SK-N-SH (cell line): ENCODE measurements at regions not wholly inside any gene's neighbourhood (a gene's known extent, or its start where the extent isn't known, plus 50 kb on each side); places are given as distances from the start of the nearest gene placed in this dataset.

Experiments used
- CTCF ChIA-PET: fragments of 300-600, 350-600 bp; formaldehyde crosslinking; extraction: SDS; loops from one replicate; lab custom pipeline; 2021; lab: Yijun Ruan, JAX
- POLR2A ChIA-PET: fragments of 350-600 bp; sonication (Branson Sonifier 250); formaldehyde crosslinking; extraction: SDS; loops from one replicate; lab custom pipeline; 2020; ENCODE audit warnings: antibody characterized with exemption, inconsistent platforms; lab: Yijun Ruan, JAX
- DNase-seq: peaks from one replicate; pipeline ENCODE4 v3.0.0; 2012
- H2AFZ ChIP-seq: fragments of 200-600 bp; sonication (generic); 2 replicates; pipeline ENCODE4 v1.8.1; 2016; ENCODE audit warnings: antibody characterized with exemption, mild to moderate bottlenecking, low read depth
- H3F3A ChIP-seq: fragments of 200-600 bp; sonication (generic); replicated peaks from 2 replicates; pipeline ENCODE3; 2016; ENCODE audit warnings: antibody characterized with exemption, mild to moderate bottlenecking; ENCODE audit not compliant: insufficient read depth
- H3K27ac ChIP-seq, 2 experiments: fragments of 200-500 bp in 1 of 2; fragments of 200-600 bp in 1 of 2; sonication (Bioruptor generic) in 1 of 2; sonication (generic), shearing (Covaris generic) in 1 of 2; 2 replicates each; pipeline versions ENCODE4 v1.5.1 to v1.6.1; 2014 to 2016; ENCODE audit warnings: low read depth in 2 of 2, inconsistent platforms in 1 of 2, low read length in 1 of 2, mild to moderate bottlenecking in 1 of 2, mixed read lengths in 1 of 2
- H3K27me3 ChIP-seq: fragments of 200-600 bp; sonication (generic), shearing (Covaris generic); 2 replicates; pipeline ENCODE4 v1.6.1; 2016; ENCODE audit warnings: mixed run types; ENCODE audit not compliant: insufficient read depth
- H3K36me3 ChIP-seq, 2 experiments: fragments of 200-500 bp in 1 of 2; fragments of 200-600 bp in 1 of 2; sonication (Bioruptor generic) in 1 of 2; sonication (generic) in 1 of 2; replicated peaks in 1 of 2; 2 replicates each; pipeline versions ENCODE3 to v1.5.1; 2014 to 2016; ENCODE audit warnings: low read length in 1 of 2, mild to moderate bottlenecking in 1 of 2; ENCODE audit not compliant: insufficient read depth in 2 of 2, control insufficient read depth in 1 of 2
- H3K4me1 ChIP-seq, 2 experiments: fragments of 200-500 bp in 1 of 2; fragments of 200-600 bp in 1 of 2; sonication (Bioruptor generic) in 1 of 2; sonication (generic), shearing (Covaris generic) in 1 of 2; 2 replicates each; pipeline versions ENCODE4 v1.5.1 to v1.6.1; 2014 to 2016; ENCODE audit warnings: low read depth in 1 of 2, low read length in 1 of 2, mixed run types in 1 of 2; ENCODE audit not compliant: insufficient read depth in 2 of 2, control insufficient read depth in 1 of 2
- H3K4me2 ChIP-seq: fragments of 200-600 bp; sonication (generic), shearing (Covaris generic); 2 replicates; pipeline ENCODE4 v1.6.1; 2017; ENCODE audit warnings: mixed run types
- H3K4me3 ChIP-seq, 2 experiments: fragments of 200-500 bp in 1 of 2; fragments of 200-600 bp in 1 of 2; sonication (Bioruptor generic) in 1 of 2; sonication (generic), shearing (Covaris generic) in 1 of 2; 2 replicates each; pipeline versions ENCODE4 v1.5.1 to v1.8.1; 2014 to 2016; ENCODE audit warnings: low read depth in 2 of 2, inconsistent platforms in 1 of 2, low read length in 1 of 2, mild to moderate bottlenecking in 1 of 2, mixed read lengths in 1 of 2, moderate library complexity in 1 of 2
- H3K79me2 ChIP-seq: fragments of 200-600 bp; sonication (generic); 2 replicates; pipeline ENCODE4 v1.8.1; 2017; ENCODE audit warnings: mild to moderate bottlenecking; ENCODE audit not compliant: insufficient read depth
- H3K9ac ChIP-seq: fragments of 200-600 bp; sonication (generic); 2 replicates; pipeline ENCODE4 v1.6.1; 2017; ENCODE audit warnings: mixed run types
- H3K9me2 ChIP-seq: fragments of 200-600 bp; sonication (generic); 2 replicates; pipeline ENCODE4 v1.6.1; 2017; ENCODE audit warnings: mixed run types
- H3K9me3 ChIP-seq: fragments of 200-600 bp; sonication (generic); 2 replicates; pipeline ENCODE4 v1.6.1; 2017; ENCODE audit warnings: mixed run types, mild to moderate bottlenecking, moderate library complexity
- H4K20me1 ChIP-seq: fragments of 200-600 bp; sonication (generic); 2 replicates; pipeline ENCODE4 v1.6.1; 2017; ENCODE audit warnings: mild to moderate bottlenecking, mixed run types; ENCODE audit not compliant: insufficient read depth
- CHD2 ChIP-seq: fragments of 150-350 bp; IDR thresholded peaks from 2 replicates; pipeline ENCODE4 v1.6.1; 2018; ENCODE audit warnings: low read length; ENCODE audit not compliant: partially characterized antibody
- CTCF ChIP-seq: fragments of 200-600 bp; sonication (generic); IDR thresholded peaks from 2 replicates; pipeline ENCODE4 v1.6.1; 2017; ENCODE audit warnings: antibody characterized with exemption, mild to moderate bottlenecking, moderate library complexity
- EZH2phosphoT487 ChIP-seq: fragments of 200-600 bp; sonication (generic); IDR thresholded peaks from 2 replicates; pipeline ENCODE4 v1.6.1; 2017; ENCODE audit warnings: low read depth, mixed run types, mild to moderate bottlenecking, antibody characterized with exemption, moderate library complexity, borderline replicate concordance
- FOSL2 ChIP-seq: IDR thresholded peaks from 2 replicates; pipeline ENCODE4 v1.4.0; 2012; ENCODE audit warnings: low read depth, mild to moderate bottlenecking, moderate library complexity, borderline replicate concordance
- FOXJ3 ChIP-seq: sonication (generic); formaldehyde crosslinking; IDR thresholded peaks from 2 replicates; pipeline ENCODE4 v1.5.1; 2020; ENCODE audit warnings: mild to moderate bottlenecking, missing genetic modification reagents
- FOXM1 ChIP-seq: IDR thresholded peaks from 2 replicates; pipeline ENCODE4 v1.4.0; 2012; ENCODE audit warnings: low read depth, mild to moderate bottlenecking
- GATA2 ChIP-seq: sonication (generic); formaldehyde crosslinking; IDR thresholded peaks from 2 replicates; pipeline ENCODE4 v1.5.0; 2020; ENCODE audit warnings: mild to moderate bottlenecking, missing genetic modification reagents
- IRF3 ChIP-seq: fragments of 150-350 bp; IDR thresholded peaks from 2 replicates; pipeline ENCODE4 v1.6.1; 2016; ENCODE audit warnings: mild to moderate bottlenecking, low read depth, low read length
- JUND ChIP-seq: IDR thresholded peaks from 2 replicates; pipeline ENCODE4 v1.4.0; 2012
- NRF1 ChIP-seq: IDR thresholded peaks from 2 replicates; pipeline ENCODE4 v1.6.1; 2012; ENCODE audit warnings: low read depth, mild to moderate bottlenecking, low read length
- PBX3 ChIP-seq: IDR thresholded peaks from 2 replicates; pipeline ENCODE4; 2012
- POLR2AphosphoS5 ChIP-seq: IDR thresholded peaks from 2 replicates; pipeline ENCODE4 v1.6.1; 2012; ENCODE audit warnings: low read depth, low read length
- RAD21 ChIP-seq: IDR thresholded peaks from 2 replicates; pipeline ENCODE4 v1.6.1; 2012; ENCODE audit warnings: mild to moderate bottlenecking, low read length
- RCOR1 ChIP-seq: fragments of 150-350 bp; IDR thresholded peaks from 2 replicates; pipeline ENCODE4 v1.6.1; 2017; ENCODE audit warnings: antibody characterized with exemption, low read length
- RXRA ChIP-seq: IDR thresholded peaks from 2 replicates; pipeline ENCODE4 v1.4.0; 2012; ENCODE audit warnings: low read depth, mild to moderate bottlenecking, borderline replicate concordance
- SIN3A ChIP-seq: IDR thresholded peaks from 2 replicates; pipeline ENCODE4 v1.6.1; 2012; ENCODE audit warnings: low read depth, mild to moderate bottlenecking, low read length, moderate library complexity, borderline replicate concordance
- SMC3 ChIP-seq: IDR thresholded peaks from 2 replicates; pipeline ENCODE4 v1.6.1; 2012; ENCODE audit warnings: low read depth, low read length, improper control_type of control experiment
- TCF12 ChIP-seq: IDR thresholded peaks from 2 replicates; pipeline ENCODE4 v1.4.0; 2012
- WGBS: methylation state at CpG from one replicate; pipeline ENCODE4 v1.1.6; 2017; ENCODE audit warnings: low lambda C conversion rate; 5-methylcytosine and 5-hydroxymethylcytosine counted together
- TF ChIP-seq, protein P1 (sequence below): IDR thresholded peaks from 2 replicates; pipeline ENCODE4 v1.6.1; 2012; ENCODE audit warnings: mild to moderate bottlenecking, low read depth, low read length, moderate library complexity
- TF ChIP-seq, protein P2 (sequence below): IDR thresholded peaks from 2 replicates; pipeline ENCODE4 v1.4.0; 2012; ENCODE audit warnings: low read depth, borderline replicate concordance

DNA sequence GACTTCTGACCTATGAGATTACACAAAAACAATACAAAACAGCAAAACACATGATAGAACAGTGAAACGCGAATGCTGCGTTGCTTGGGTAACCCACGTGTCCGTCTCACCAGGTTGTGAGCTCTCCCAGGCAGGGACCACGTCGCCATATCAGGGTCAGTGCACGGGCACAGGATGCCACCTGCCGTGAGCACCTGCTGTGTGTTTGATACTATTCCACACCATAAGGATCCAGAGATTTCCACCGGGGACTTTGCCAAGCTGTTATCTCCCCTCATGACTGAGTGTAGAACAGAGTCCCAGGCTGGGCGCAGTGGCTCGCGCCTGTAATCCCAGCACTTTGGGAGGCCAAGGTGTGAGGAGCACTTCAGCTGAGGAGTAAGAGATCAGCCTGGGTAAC lies 288.0 kb downstream of the BMP7 start:
- Histone ChIP-seq H3K9me2 (no peaks in the 10 kb centered on the region), H3K79me2 (no peaks in the 10 kb centered on the region), H3K36me3 (no peaks in the 10 kb centered on the region), H3K27me3 (peaks cover 69% of the 10 kb centered on the region), H3K9me3 (no peaks in the 10 kb centered on the region), H4K20me1 (no peaks in the 10 kb centered on the region), H3K4me1 (no peaks in the 10 kb centered on the region), H2AFZ (no peak overlapping the region), H3F3A (no peaks in the 10 kb centered on the region), H3K27ac (no peak overlapping the region), H3K4me2 (no peak overlapping the region), H3K4me3 (no peak overlapping the region), H3K9ac (no peak overlapping the region)
- WGBS: 18% methylated on average over 12 of the region's 13 CpGs
- ChIA-PET POLR2A (no interaction called here), CTCF (interaction anchor here (1.3 to 3.0 kb wide), 2 partner anchors 16 to 428 kb away, joined by 3 to 12 read pairs; no protein-coding TSS in a partner anchor)
- DNase-seq: no peak
- TF ChIP-seq EZH2phosphoT487: no peak
- TF ChIP-seq RCOR1: no peak
- TF ChIP-seq JUND: no peak
- no peak for TF ChIP-seq TCF12
- no peak for TF ChIP-seq FOSL2
- no peak for TF ChIP-seq POLR2AphosphoS5
- no peak for TF ChIP-seq FOXJ3 (CRISPR knock-in tag)
- TF ChIP-seq RXRA: no peak
- no peak for TF ChIP-seq GATA2 (CRISPR knock-in tag)

DNA sequence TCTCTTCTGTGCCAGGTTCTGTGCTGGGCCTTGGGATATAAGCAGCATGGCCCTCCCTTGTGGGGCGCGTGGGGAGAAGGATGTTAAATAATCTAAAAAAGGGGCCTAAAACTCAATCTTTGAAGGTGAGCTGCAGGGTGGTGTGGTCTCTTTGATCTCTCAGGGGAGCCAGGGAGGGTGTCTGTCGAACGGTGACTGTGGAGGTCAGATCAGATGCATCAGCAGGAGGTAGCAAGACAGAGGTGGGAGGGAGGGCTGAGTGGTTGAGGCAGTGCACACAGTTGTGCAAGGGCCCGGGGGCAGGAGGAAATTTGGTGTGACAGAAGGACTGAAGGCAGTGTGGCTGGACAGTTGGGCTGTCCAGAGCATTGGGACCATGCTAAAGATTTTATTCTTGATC lies 287.3 kb downstream of the BMP7 start:
- ChIA-PET CTCF (interaction anchor here (0.9 to 3.0 kb wide), 2 partner anchors 16 to 428 kb away, joined by 4 to 12 read pairs; no protein-coding TSS in a partner anchor), POLR2A (no interaction called here)
- no peak for DNase-seq
- Histone ChIP-seq H4K20me1 (no peaks in the 10 kb centered on the region), H3K79me2 (no peaks in the 10 kb centered on the region), H3K36me3 (no peaks in the 10 kb centered on the region), H3F3A (no peaks in the 10 kb centered on the region), H2AFZ (no peak overlapping the region), H3K4me1 (no peaks in the 10 kb centered on the region), H3K27me3 (peaks cover 63% of the 10 kb centered on the region), H3K4me3 (no peak overlapping the region), H3K27ac (no peak overlapping the region), H3K4me2 (no peak overlapping the region), H3K9me3 (no peaks in the 10 kb centered on the region), H3K9me2 (no peaks in the 10 kb centered on the region), H3K9ac (no peak overlapping the region)
- 18% methylated on average over 5 of the region's 5 CpGs for WGBS
- TF ChIP-seq CHD2 (no peak), IRF3 (no peak), RAD21 (no peak), SMC3 (no peak), FOXM1 (no peak), SIN3A (no peak), POLR2AphosphoS5 (no peak), PBX3 (no peak), JUND (no peak), NRF1 (no peak), RCOR1 (no peak), CTCF (no peak), FOXJ3 (CRISPR knock-in tag) (no peak)
- TF ChIP-seq, protein P1, sequence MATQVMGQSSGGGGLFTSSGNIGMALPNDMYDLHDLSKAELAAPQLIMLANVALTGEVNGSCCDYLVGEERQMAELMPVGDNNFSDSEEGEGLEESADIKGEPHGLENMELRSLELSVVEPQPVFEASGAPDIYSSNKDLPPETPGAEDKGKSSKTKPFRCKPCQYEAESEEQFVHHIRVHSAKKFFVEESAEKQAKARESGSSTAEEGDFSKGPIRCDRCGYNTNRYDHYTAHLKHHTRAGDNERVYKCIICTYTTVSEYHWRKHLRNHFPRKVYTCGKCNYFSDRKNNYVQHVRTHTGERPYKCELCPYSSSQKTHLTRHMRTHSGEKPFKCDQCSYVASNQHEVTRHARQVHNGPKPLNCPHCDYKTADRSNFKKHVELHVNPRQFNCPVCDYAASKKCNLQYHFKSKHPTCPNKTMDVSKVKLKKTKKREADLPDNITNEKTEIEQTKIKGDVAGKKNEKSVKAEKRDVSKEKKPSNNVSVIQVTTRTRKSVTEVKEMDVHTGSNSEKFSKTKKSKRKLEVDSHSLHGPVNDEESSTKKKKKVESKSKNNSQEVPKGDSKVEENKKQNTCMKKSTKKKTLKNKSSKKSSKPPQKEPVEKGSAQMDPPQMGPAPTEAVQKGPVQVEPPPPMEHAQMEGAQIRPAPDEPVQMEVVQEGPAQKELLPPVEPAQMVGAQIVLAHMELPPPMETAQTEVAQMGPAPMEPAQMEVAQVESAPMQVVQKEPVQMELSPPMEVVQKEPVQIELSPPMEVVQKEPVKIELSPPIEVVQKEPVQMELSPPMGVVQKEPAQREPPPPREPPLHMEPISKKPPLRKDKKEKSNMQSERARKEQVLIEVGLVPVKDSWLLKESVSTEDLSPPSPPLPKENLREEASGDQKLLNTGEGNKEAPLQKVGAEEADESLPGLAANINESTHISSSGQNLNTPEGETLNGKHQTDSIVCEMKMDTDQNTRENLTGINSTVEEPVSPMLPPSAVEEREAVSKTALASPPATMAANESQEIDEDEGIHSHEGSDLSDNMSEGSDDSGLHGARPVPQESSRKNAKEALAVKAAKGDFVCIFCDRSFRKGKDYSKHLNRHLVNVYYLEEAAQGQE: no peak
- TF ChIP-seq, protein P2, sequence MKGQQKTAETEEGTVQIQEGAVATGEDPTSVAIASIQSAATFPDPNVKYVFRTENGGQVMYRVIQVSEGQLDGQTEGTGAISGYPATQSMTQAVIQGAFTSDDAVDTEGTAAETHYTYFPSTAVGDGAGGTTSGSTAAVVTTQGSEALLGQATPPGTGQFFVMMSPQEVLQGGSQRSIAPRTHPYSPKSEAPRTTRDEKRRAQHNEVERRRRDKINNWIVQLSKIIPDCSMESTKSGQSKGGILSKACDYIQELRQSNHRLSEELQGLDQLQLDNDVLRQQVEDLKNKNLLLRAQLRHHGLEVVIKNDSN: no peak
